ENCODE measurements at regions not wholly inside any gene's neighbourhood (a gene's known extent, or its start where the extent isn't known, plus 50 kb on each side); places are given as distances from the start of the nearest gene placed in this dataset.

DNA sequence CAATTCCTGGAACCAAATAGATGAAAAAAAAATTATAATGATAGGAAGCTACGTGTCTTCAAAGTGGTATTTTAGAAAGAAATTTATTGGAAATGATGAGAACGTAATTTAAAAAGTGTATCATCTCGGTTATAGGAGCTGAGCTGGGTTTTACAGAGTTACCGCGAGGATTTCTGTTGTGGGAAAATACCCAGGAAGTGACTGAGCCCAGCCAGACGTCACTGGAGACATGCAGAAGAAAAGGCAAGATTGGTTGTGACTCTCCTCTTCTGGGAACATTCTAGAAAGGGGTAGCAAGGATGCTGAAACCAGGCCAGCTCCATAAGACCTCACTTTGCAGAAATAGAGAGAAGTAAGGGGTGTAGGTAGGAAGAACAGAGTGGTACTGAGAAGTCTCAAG, 95.9 kb upstream of the ADGRF1 start:
- TF ChIP-seq, protein P1, sequence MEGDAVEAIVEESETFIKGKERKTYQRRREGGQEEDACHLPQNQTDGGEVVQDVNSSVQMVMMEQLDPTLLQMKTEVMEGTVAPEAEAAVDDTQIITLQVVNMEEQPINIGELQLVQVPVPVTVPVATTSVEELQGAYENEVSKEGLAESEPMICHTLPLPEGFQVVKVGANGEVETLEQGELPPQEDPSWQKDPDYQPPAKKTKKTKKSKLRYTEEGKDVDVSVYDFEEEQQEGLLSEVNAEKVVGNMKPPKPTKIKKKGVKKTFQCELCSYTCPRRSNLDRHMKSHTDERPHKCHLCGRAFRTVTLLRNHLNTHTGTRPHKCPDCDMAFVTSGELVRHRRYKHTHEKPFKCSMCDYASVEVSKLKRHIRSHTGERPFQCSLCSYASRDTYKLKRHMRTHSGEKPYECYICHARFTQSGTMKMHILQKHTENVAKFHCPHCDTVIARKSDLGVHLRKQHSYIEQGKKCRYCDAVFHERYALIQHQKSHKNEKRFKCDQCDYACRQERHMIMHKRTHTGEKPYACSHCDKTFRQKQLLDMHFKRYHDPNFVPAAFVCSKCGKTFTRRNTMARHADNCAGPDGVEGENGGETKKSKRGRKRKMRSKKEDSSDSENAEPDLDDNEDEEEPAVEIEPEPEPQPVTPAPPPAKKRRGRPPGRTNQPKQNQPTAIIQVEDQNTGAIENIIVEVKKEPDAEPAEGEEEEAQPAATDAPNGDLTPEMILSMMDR (IDR thresholded peaks at IDR 0.05): no peak
- TF ChIP-seq POLR2A (IDR thresholded peaks at IDR 0.05) (no peak), EP300 (IDR thresholded peaks at IDR 0.05) (no peak)
